SIG-M5 treated with dmso at 0.1 percent for 504 hours (cell line): ENCODE measurements at regions not wholly inside any gene's neighbourhood (a gene's known extent, or its start where the extent isn't known, plus 50 kb on each side); places are given as distances from the start of the nearest gene placed in this dataset.
"Not testable (repeated sequence)": the region's sequence is repeated elsewhere in the genome, so short reads cannot be mapped to it uniquely, and the experiment has no call there.

ENCODE experiments used
- DNase-seq: peaks from one replicate; lab custom pipeline; 2025; ENCODE audit not compliant: unreplicated experiment; lab: John Stamatoyannopoulos, UW

DNA sequence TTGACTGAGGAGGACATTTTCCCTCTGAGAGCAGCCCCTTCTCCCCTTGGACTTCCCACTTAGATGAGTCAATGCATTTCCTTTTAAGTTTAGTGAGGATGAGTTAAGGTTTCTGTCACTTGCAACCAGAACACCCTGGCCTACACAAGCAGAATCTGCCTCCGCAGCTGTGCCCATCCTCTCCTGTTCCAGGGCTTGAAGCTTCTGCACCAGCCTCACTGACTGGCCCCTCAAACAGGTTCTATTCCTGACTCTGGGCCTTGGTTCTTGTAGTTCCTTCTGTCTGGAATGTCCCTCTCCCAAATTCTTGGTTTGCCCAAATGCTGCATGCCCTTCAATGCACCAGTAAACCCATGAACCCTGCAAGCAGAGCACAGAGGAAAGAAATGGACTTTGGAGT lies 394.4 kb downstream of the PTPRU start:
- no peak for DNase-seq

DNA sequence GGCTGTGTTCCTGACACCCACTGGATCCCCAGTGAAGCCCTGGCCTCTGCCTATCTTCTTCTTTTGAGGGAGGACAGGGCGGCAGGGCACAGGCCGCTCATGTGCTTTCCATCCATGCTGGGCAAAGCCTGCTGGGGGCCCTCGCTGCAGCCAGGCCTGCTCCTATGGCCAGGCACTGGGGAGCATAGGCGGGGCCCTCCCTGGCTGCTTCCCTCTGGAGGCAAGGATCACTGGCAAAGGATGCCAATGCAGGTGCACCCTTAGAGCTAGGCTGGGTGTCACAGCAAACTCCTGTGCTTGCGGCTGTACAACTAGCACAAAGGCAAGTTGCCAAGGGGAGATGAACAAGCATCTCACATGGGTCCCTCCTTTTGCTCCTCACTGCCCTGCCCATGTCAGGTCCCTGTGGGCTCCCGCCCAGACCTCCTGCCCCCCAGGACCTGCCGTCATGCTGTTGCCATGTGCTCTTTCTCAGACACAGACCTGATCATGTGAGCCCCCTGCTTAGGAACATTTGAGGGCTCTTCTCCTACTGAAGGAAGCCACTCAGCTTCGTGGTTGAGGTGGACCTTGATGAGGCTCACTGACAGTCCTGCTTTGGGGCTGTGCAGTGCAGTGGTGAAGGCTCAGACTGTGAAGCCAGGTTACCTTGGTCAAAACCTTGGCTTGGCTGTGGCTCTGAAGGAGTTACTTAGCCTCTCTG lies 393.6 kb downstream of the PTPRU start:
- DNase-seq, result no peak

DNA sequence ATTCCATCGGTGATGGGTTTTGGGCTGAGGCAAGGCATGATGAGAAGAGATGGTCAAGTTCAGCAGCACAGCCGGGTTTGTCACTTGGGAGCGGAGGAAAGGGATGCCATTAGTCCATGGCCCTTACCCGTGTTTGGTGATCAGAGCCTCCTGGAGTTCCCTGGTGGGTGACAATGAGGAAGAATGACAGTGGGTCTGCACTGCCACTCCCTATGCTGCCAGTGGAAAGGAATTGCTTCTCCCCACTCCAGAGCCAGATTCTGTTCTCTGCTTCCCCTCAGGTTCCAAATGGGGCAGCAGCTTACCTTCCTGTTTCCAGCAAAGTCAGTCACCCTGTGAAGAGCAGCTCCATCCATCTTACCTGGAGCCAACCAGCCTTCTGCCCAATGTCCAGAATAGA lies 393.1 kb downstream of the PTPRU start:
- DNase-seq, result no peak

DNA sequence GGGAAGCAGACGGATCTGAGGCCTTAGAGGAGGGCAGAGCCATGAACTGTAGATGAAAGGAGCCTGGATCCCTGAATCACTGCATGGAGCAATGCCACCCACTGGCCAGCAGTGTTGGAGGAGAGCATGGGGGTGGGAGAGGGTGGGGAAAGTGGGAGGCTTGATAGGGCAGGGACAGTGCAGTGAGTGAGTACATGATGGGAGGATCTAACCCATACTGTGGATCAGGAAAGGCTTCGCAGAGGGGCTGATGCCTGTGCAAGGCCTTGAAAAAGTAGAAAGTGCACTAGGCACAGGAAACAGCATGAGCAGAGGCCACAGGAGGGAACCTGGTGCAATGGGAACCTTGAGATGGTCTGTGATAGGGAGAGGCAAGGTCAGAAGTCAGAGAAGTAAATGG lies 391.9 kb downstream of the PTPRU start:
- DNase-seq, result no peak

DNA sequence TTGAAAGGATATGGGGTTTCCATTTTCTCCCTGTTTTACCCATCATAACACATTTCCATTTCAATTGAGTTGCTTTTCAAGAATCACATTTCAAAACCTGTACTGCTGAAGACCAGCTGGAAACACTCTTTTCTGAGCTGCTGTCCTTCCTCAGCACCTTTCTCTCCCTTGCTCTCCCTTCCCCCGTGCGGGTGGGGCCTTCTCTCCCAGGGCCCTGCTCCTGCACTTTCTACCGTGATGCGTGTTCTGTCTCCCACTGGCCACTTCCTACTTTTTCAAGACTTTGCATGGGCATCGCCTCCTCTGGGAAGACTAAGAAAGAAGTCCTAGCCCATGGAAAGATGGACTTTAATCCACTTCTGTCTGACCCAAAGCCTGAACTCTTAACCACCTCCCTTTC lies 390.4 kb downstream of the PTPRU start:
- no peak for DNase-seq

DNA sequence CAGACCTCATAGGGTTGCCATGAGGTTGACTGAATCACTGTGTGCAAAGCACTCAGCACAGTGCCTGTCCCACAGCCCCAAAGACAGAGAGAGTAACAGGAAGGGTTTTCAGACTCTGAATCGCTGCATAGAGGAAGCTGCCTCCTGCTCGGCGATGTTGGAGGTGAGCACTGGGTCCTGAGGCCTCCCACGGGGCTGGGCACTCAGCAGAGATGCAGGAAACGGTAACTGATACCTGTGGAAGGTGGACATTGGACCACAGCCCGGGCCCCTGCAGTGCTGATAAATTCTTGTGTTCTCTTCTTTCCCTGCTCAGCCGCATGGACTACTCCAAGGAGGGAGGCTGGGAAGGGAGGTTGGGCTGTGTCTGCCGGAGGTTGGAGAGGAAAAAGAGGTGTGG lies 389.7 kb downstream of the PTPRU start:
- no peak for DNase-seq

DNA sequence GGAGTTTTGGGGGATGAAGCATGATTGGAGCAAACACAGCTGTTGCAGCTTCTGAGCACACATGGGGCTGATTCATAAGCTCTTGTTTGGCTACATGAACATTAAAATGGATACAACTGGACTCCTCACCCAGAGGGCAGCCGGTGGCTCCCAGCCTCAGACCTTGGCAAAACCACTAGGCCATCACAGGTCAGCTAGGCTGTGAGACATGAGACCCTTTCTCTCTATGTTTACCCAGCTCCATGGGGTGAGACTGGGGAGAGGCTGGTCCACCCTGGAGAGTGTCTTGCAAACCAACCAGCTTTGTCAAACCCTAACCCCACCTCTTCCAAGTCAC lies 388.7 kb downstream of the PTPRU start:
- DNase-seq, result no peak

DNA sequence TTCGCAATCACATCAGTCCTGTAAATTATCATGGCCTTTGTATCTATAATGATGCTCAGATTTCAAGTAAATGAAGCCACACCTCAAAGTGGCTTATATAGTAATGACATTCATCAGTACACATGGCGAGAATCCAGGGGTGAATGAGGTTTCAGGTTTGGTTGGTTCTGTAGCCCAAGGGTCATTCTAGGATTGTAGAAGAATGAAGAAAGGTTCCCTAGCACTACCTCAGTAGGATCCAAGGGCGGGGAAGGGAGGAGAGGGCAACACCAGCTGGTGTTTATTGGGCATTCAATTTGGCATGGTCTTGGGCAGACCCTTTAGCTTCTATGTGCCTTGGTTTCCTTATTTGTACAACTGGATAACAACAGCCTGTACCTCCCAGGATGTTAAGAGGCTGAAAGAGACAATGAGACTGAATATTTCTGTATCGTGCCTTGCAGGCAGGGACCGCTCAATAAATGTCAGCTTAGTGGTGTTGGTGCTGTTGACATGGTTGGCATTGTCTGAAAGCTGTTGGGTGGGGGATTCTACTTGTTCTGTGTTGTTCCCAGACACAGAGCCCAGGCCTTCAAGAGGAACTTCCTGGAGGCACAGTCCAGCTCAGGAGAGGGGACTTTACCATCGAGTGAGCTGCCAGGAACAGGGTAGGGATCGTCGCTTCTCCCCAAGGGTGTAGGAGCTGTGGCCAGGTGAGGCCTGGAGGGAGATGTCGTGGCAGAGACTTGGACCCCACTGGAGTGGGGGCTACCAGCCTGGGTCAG lies 388.2 kb downstream of the PTPRU start:
- DNase-seq, result no peak

DNA sequence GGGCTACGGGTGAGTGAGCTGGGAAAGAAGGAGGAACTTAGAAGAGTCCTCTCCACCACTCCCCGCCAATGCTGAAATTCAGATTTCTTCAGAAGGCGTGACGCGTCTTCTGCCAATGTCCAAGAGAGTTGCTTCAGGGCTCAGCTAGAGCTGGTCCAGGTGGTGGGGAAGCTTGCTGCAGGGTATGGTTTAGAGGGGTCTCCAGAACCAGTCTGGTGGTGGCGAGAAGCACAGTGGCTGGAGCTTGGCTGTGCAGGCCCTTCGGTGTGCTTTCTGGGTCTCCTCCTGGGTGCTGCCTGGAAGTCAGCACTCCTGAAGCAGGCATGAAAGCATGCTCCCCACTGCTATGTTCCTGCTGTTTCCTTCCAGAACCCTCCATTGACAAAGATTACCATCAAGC lies 387.2 kb downstream of the PTPRU start:
- no peak for DNase-seq

DNA sequence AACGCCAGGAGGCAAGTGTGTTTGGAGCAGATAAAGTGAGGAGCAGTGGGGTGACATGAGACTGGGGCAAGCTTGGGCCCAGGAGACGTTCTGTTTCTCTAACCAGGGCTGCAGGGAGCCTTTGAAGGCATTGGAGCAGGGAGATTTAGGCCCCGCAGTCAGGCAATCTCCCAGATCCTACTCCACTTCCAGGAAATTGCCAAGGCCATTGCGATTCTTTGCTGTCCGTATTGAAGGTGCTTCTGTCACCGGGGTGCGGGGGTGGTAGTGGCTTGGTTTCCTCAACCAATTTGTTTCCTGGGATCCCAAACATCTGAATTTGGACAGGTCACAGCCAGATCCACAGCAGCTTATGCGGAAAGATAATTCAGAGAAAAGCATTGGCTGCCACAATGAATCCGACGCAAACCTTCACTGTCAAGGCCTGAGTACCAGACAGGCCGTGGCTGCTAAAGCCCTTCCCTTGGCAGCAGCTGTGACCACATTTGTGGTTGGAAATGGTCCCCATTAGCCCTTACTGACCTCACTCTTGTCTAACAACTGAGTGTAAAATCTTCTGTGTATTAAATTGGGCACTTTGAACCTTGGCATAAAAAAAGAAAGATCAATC lies 385.6 kb downstream of the PTPRU start:
- DNase-seq, result no peak

DNA sequence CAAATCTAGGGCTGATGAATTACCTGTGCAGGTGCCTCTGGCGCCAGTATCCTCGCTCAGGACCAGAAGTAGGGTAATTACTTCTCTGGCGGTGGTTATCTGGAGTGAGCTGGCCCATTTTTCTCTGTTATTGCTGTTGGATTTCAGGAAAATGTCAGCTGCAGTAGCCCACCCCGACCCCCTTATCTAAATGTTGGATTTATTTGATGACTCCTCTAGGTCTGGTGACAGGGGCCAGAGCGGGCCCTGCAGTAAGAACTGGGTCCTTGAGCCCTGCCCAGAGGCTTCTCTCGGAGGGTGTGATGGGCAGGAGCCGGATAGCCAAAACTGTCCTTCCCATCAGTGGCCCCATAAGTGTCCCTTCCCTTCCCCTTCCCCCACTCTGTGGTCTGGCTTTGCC lies 384.3 kb downstream of the PTPRU start:
- DNase-seq, result no peak

DNA sequence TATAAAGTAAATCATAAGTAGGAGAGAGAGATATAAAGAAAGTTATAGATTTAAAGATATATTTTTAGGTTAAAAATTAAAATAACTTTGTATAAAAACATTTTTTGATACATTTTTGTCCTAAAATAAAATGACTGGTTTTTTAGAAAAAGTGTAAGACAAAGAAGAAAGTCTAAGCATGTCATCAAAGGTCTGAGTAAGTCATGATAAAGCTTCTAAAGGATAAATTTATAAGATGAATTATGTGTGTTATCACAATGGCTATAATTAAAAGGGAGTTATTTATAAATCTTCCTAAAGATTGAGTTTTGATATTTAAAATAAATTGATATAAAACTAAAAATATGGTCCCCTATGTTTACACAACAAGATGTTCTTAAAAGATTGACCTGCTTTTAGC lies 370.9 kb downstream of the PTPRU start:
- no peak for DNase-seq

DNA sequence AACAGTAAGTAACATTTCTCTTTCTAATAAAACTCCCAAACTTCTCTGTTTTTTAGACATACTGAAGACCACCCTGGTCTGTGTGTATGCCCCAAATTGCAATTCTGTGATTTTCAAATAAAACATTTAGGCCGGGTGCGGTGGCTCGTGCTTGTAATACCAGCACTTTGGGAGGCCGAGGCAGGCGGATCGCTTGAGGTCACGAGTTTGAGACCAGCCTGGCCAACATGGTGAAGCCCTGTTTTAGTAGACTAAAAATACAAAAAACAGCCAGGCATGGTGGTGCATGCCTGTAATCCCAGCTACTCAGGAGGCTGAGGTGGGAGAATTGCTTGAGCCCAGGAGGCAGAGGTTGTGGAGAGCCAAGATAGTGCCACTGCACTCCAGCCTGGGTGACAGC lies 368.5 kb downstream of the PTPRU start:
- DNase-seq, result not testable (repeated sequence)

DNA sequence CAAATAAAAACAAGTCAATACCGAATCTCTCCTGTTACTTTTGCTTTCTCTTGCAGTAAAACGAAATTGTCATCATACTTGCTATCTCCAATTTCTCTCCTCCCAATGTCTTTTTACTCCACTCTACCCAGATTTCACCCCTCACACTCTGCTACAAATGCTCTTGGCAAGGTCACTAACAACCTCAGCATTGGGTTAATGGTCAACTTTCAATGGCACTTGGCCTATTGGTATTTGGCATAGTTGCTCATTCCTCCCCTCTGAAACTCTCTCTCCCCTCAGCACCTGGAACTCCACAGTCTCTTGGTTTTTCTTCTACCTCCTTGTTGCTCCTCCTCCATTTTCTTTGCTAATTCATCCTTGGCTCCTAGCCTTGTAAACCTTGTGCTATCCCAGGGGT lies 367.3 kb downstream of the PTPRU start:
- no peak for DNase-seq

DNA sequence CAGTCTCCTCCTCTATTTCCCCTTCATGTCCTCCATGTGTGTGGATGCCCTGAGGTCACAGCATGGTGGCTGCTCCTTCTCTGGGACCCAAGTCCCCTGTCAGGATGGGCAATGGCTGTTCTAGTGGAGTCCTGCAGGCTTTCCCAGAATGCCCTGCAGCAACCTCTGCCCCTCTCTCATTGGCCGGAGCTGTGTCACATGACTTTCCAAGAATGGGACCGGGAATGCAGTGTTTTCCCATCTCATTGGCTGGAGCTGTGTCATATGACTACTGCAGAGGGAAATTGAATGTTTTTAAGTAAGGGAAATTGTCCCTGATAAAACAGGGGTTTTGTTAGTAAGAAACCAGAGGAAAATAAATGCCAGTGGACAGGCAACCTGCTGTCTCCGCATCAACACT lies 365.9 kb downstream of the PTPRU start:
- no peak for DNase-seq

DNA sequence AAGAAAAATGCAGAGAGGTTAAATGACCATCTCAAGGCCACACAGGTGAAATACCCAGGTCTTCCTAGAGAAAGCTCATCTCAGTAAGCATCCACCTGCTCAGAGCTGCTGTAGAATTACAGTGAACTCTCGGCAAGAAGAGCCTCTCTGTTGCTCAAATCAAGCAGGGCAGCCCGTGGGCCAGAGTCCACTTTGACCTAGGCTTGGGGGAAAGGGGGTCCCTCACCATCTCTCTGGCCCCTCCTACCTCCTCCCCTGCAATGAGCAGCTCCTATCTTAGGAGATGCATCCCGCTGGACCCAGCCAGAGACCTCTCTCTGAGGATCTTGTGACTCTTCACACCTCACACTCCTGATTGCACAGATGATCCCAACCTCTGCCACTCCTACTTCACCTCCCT lies 364.7 kb downstream of the PTPRU start:
- DNase-seq, result no peak

DNA sequence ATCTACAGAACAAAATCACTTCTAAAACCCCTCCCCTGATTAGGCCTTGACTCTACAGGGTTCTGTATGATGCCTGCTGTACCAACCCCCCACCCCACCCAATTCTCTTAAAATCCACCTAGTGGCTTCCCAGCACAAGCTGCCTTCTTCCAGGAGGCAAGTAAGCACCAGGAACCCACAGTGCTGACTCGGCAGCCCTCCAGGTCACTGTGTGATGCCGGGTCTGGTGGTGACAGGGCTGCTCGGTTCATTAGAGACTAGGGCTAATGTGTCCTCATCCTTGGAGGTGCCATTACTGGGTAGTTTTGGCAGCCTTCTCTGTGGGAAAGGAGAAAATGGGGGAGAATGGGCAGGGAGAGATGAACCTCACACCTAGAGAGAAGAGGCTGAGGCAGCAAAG lies 363.5 kb downstream of the PTPRU start:
- DNase-seq, result no peak

DNA sequence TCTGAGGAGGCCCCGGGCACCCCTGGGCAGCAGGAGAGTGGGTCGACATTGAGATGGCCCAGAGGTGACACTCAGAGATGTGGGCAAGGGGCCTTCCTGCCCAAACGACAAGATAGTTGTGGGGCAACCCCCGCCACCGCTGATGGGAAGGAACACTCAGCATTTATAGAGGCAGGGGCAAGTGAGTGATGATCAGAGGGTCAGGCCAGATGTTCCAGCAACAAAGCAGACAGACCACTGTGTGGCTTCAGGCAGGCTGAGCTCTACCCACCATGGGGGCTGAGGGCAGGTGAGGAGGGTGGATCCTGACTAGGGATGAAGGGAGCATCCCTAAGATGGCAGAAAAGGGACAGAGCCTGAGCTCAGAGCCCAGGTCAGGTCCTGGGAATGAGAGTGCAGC lies 362.7 kb downstream of the PTPRU start:
- no peak for DNase-seq

DNA sequence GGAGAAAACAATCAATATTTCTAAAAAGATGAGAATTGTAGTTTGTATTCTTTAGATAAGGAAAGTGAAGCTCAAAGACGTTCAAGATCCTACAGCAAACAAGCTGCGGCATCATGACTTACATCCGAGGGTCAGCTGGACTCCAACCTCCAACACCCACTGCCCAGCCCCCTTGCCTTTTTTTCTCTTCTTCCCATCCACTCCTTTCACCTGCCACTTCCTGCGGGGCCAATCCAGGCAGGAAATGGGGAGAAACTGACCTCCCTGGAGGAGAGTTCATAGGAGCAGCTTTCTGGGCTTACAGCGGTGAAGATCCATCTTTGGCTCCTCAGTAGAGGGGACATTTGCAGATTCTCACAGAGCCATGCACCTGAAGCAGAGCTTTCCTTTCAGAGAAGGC lies 361.5 kb downstream of the PTPRU start:
- no peak for DNase-seq

DNA sequence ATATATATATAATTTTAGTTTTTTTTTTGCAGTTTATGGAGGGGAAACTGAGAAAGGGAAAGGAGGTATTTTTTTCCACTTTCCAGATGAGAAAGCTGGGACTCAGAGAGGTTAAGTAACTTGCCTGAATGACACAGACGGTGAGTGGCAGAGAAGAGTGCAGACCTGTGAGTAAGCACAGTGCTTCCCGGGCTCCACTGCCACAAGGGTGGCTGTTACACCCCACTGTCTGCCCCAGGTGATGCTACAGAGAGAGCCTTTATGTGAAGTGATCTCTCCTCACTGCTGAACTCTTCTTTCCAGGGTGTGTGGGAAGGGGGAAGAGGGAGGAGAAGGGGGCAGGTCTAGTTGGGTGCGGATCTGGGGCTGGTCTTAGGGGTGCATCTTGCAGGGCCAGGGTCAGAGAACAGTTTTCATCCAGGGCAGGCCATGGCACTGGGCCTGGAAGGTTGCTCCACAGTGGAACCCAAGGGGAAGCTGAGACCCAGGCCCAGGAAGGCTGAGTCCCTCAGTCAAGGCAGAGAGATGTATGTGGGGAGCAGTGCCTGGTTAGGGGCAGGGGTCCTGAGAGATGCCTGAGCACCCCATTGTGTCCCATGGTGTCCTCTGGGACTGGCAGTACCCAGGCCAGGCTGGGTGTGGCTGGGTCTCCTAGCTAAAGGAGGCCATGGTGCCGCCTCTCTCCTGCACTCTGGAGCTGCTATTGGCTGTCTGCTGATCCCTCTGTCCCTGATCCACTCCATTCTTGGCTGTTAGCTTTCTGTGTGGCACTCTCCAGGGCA lies 357.5 kb downstream of the PTPRU start:
- DNase-seq, result no peak

DNA sequence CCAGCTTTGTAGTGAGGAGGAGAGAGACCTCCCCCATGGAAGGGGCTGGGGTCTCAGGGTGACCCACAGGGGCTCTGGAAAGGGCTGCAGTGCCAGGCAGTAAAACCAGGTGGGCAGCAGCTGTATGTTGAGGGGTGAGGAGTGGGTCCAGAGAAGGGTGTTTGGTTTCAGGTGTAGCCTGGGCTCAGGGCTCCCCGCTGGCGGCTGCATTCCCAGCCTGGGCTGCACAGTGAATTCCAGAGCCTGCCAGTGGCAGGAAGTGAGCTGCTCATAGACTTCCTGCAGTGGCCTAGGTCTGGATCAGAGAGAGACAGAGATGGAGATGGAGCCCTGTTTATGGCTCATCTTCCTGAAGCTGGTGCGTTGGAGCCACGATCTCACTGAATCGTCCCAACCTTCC lies 356.4 kb downstream of the PTPRU start:
- DNase-seq, result no peak

DNA sequence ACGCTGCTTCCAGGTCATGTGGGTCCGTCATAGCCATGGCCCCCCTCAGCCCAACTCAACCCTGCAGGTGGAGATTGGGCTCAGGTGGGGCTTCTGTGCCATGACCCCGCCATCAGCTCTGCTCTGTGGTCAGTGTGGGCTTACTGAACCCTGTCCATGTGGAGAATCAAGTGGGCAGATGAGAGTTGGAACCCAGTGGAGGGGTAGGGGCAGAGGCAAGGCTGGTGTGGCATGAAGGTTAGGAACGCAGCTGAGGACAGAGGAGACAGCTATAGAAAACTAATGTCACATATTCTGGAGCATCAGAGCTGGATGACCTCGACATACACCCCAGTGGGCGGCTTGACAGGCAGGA lies 355.9 kb downstream of the PTPRU start:
- DNase-seq, result no peak
